Activated CD4-positive, alpha-beta T cell treated with anti-CD3 and anti-CD28 coated beads, Interleukin-2, Interleukin-6, amounts not matched to agents 100 ng/mL and 50 ng/mL, durations not matched to agents 16 hours and 8 hours (primary cell): ENCODE measurements at regions not wholly inside any gene's neighbourhood (a gene's known extent, or its start where the extent isn't known, plus 50 kb on each side); places are given as distances from the start of the nearest gene placed in this dataset.

Source experiments
- DNase-seq: peaks from one replicate; pipeline ENCODE4 v3.0.0-alpha.2; 2020

DNA sequence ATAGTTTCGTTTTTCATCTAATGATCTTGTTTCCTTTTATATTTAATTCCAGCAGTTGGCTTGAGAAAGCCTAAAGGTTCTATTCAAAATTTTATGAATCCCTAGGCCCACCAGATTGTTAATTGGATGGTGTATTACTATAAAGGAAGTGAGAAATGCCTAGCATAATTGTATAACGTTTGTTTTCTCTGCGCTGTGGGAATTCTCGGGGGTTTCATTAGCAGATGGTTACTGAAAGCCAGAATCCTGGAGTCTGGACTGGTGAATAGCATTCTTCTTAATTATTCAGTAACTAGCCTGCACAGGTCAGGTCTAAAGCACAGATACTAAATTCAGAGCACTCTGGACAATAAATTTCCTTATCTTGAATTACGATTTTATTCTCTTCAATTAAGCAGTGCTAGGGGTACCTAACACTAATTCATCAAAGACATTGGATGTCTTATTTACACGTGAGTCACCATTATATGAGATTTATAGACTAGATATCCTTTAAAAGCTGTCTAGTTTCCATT is 459.4 kb downstream of the DTHD1 start:
- DNase-seq: no peak

DNA sequence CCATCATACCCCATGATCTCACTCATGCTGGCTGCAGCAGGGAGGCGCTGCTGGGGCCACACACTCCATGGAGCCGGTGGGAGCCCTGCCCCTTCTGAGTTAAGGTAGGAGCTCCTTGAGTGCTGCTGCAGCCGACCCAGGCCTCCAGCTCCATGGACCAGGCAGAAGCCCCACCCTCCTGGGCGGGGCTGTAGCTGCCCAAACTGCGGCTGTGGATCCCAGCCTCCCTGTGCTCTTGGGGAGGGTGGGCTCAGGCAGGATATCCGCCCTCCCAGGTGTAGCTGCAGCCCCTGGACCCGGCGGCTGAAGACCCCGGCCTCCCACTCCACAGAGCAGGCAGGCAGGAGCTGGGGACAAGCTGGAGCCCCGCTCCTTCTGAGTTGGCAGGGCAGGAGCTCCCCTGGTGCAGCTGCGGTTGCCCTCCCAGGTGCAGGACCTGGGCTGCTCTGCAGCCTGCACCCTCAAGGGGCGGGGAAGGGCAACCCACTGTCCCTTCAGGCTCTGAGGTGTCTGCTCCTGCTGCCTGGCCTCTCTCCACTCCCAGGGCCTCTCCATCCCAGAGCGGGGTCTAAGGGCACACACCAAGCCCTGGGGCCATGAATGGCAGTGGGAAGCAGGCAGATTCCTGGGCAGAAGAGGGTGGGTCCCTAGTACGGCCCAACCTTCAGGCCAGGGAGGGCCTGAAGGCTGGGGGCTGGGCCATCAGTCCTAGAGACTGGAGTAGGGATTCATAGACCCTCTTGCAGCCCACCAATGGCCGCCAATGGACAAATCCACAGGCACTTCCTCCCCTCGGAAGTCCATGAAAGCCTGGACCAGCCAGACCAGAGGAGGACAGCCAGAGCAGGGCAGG is 466.1 kb downstream of the DTHD1 start:
- no peak for DNase-seq

- DNase-seq: peak; percentile 14
Measured at GRCh38 chr4:36753048-36753447, 471.6 kb downstream of the DTHD1 start.

- no peak for DNase-seq
Measured at GRCh38 chr4:36757580-36758311, 476.3 kb downstream of the DTHD1 start.

- no peak for DNase-seq
Measured at GRCh38 chr4:36758312-36759178, 477.1 kb downstream of the DTHD1 start.

DNA sequence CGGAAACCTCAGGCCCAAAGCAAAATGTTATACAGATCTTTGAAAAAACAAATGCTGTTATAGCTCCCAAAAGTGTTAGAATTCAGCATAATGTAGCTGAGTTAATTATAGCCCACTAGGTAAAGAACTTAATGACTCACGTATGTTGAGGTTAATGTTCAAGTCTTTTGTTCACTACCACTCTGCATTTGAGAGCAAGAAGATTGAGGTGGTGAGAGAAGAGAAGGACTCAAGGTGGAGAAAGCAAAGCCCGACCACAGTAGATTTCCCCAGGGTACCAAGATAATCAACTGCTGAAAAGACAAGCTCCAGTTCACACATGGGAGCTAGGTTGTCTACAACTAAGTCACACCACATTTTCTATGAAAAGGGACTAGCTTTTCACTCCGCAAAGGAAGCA is 480.2 kb downstream of the DTHD1 start:
- no peak for DNase-seq

DNA sequence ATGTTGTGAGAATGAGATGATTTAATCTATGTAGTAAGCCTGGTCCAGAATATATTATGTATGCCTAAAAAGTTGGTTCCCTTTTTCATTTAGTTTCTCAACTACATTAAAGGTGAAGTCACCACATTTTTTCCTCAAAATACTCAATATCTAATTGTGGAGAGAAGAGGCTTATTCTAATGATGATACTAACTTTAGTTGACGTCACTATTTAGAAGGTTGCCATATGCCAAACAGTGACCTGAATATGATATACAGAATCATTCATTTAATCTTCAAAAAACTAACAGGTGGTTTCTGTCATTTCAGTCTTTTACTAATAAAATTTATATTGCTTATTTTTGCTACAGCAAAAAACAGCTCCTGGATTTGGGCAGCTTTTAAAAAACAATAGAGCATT is 480.7 kb upstream of the NWD2 start:
- no peak for DNase-seq

GRCh38 chr4:36767596-36767995 is 476.9 kb upstream of the NWD2 start:
- DNase-seq: no peak

GRCh38 chr4:36771411-36772153 is 473.0 kb upstream of the NWD2 start:
- DNase-seq: no peak

DNA sequence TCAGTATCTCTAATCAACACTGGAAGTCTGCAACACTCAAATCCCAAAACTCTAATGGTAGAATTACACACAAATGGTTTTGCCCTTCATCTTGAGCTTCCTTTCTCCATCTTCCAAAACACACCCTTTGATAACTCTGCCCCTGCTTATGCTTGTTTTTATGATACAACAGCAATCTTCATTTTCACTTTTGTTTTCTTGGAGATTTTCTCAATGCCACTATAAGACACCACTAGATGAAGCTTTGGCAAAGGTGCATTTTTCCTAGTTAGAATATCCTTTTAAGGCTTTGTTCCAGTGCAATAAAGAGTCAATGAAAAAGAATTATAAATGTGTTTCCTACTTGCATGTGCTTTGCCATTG is 472.4 kb upstream of the NWD2 start:
- DNase-seq: no peak

GRCh38 chr4:36773467-36773866 is 471.1 kb upstream of the NWD2 start:
- DNase-seq: no peak

DNA sequence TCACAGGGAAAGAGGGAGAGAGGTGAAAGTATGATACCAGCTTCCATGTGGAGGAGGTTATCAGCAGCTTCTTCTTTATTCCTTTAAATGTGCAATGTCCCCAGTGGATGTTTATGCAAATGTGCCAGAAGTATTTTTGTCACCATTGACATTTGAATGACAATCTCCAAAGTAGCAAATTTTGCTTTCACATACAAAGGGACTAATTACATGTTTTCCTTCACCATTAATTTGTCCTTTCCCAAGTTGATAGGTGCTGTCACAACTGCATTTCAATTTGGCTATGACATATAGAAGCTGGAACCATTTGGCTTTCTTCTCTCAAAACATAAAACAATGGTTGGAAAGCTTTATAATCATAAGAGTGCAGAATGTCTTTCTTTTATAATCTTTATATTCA is 469.0 kb upstream of the NWD2 start:
- no peak for DNase-seq

DNA sequence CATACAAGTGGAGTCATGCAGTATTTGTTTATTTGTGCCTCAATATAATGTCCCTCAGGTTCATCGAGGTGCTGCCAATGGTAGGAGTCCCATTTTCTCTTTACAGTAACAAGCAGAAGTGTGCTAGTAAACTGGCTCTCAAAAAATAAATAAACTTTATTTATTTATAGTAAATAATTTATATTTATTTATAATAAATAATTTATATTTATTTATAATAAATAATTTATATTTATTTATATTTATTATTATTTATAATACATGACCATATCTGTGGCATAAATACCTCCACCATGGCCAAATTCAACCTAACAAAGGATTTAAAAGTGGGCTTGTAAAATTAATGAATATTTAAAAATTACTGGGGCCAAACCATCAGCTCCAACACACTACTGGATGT is 464.9 kb upstream of the NWD2 start:
- DNase-seq: no peak

DNA sequence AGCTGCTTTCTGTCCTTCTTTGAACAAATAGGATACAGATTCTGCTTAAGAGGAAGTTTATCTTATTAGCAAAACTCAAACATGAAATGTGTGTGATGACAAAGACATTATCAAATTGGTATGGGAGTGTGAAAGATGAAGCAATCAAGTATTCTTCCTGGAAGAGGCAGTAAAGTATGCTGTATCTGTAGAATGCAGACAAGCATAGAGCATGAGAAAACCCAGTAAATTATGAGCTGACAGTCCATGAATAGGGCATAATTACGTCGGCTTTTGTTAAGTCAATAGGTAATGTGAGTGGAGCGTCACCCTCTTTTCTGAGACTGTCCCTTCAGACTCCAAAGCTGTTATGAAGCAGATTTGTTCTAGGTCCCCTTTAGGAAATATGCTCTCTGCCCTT is 458.6 kb upstream of the NWD2 start:
- DNase-seq: no peak

DNA sequence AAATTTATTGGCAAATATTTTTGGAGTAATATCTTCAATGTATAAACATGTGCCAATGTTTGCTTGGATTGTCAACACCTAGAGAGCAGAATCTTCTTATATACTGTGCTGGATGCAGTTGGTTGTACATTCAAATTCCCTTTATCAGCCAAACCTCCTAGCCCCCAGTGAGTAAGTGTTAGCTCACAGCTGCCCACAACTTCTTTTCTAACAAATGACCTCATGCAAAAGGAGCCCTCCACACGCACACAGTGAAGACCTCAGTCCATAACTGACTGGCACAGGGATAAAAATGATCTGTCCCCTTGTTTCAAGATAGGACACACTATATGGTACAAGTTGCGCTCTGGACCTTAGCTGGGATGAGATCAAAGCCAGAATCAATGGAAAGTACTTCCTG is 458.0 kb upstream of the NWD2 start:
- DNase-seq: no peak

DNA sequence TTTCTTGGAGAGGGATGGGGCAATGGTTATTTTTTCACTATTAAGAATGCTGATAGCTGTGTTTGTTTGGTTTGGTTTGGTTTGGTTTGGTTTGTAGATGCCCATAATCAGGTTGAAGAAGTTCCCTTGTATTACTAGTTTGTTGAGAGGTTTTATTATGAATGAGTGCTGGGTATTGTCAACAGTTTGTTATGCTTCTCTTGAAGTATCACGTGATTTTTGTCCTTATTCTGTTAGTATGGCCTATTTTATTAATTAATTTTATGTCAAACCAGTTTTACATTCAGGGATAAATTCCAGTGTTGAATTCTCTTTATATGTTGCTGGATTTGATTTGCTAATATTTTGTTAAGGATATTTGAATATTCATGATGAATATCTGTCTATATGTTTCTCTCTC is 449.8 kb upstream of the NWD2 start:
- DNase-seq: no peak

DNA sequence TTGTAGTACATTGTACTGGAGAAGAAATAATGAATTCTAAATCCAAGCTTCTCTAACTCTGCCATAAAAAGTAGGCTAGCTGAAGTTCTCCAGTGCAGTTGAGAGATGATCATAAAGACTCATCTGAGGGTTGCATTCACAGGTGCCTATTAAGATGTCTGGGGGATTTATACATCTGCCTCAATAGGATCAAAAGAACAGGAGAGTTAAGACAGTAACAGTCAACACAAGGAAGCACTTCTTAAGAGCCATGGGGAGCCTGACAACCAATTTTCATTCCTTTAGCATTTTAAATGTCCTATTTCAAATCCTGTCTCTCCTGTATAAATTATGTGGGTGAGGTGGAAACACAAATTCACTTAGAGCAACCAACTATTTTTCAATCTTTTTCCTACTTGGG is 432.4 kb upstream of the NWD2 start:
- no peak for DNase-seq

DNA sequence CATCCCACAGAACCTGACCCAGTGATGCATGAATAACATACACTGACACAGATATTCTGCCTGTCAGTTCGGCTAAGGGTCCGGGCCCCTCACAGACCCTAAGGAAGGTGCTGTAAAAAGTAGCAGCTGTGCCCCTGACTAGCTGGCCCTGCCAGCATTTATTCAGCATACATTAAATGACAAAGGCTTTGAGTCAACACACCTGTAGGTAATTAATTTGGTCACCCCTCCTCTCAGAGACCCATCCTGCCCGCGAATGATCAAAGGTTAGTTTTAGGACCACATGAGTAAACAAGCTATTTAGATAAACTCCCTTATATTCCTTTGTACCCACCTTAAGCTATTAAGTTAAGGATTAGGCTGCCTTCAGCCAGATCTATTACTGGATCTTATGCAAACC is 429.0 kb upstream of the NWD2 start:
- DNase-seq: no peak

GRCh38 chr4:36823199-36823967 is 421.2 kb upstream of the NWD2 start:
- DNase-seq: no peak

DNA sequence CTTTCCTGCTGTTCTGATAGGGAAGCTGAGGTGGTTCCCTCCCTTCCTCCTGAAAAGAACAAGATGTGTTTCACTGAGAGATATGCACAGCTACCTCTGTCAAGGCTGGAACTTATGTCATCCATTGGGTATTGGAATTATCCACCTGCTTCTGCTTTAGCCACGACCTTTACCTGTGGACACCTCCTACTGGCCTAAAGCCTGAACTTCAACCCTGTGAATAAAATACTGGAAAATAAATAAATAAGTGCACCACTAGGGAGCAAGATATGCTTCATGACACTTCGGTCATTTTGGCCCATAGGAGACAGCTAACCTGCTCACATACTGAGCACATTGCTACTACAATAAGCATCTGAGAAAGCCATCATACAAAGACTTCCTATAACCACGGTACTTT is 419.9 kb upstream of the NWD2 start:
- peak; percentile 3 for DNase-seq

GRCh38 chr4:36835246-36835645 is 409.3 kb upstream of the NWD2 start:
- DNase-seq: no peak
